ENCODE measurements at regions not wholly inside any gene's neighbourhood (a gene's known extent, or its start where the extent isn't known, plus 50 kb on each side); places are given as distances from the start of the nearest gene placed in this dataset.

DNA sequence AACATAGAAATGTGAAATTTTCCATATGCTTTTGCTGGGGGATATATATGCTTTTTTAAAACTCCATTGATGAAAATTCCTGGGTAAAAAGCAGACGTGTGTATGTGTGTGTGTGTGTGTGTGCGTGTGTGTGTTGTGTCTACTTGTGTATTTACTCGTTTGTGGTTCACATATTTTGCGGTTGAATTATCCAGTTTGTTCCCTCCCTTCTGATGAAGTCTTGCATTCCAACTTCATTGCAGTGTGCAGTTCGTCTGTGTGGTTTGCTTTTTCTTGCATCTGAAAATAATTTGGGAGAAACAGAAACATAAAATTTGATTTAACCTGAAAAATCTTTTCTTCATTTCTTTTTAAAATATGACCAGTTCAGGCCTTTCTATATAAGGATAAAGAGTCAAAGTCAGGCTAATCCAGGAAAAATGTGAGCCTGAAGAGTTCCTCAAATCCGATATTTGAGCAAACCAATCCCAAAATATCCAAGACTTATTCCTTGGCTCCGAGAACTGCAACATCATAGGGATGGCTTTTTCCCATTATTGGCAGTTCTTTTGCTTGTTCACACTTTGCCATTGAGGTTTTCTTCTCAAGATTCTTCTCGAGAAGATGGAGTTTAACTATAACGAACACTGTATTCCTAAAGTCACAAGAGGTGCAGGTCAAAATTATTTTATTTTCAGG lies 202.2 kb upstream of the CCN2 start:
- Histone ChIP-seq H3K9ac (ENCODE audit: control insufficient read depth, extremely low read depth, insufficient read depth, low read length) (no peak overlapping the region), H4K20me1 (ENCODE audit: control insufficient read depth, extremely low read depth, insufficient read depth, low read length) (no peaks in the 10 kb centered on the region), H3K4me1 (ENCODE audit: control insufficient read depth, extremely low read depth, insufficient read depth, low read length) (no peaks in the 10 kb centered on the region), H3K27me3 (ENCODE audit: control insufficient read depth, extremely low read depth, insufficient read depth, low read length) (no peaks in the 10 kb centered on the region), H3K9me3 (ENCODE audit: control insufficient read depth, low read depth, low read length) (no peaks in the 10 kb centered on the region), H3K36me3 (ENCODE audit: control insufficient read depth in 2 of 2, extremely low read depth in 1 of 2, insufficient read depth in 2 of 2, low read length in 2 of 2) (no peaks in the 10 kb centered on the region), H3K27ac (ENCODE audit: control insufficient read depth, insufficient read depth, low read length) (no peak overlapping the region), H3K4me3 (ENCODE audit: control insufficient read depth in 2 of 3, extremely low read depth in 1 of 3, insufficient read depth in 2 of 3, low read depth in 1 of 3, low read length in 3 of 3) (no peak overlapping the region), H2AFZ (ENCODE audit: control insufficient read depth, low read length) (no peak overlapping the region), H3K4me2 (ENCODE audit: control insufficient read depth, extremely low read depth, insufficient read depth, low read depth, low read length) (no peak overlapping the region), H3K79me2 (ENCODE audit: control insufficient read depth, insufficient read depth, low read length) (no peaks in the 10 kb centered on the region), H3K9me1 (ENCODE audit: control insufficient read depth, extremely low read depth, insufficient read depth, low read length) (no peaks in the 10 kb centered on the region)
- dilution Hi-C loops (cut with MboI; ENCODE audit: extremely low pct_ligation_motif_present, low sequenced_read_pairs): no loop called here
- FAIRE-seq (no peak), DNase-seq (ENCODE audit: low read depth, low spot score) (no peak)
- no peak for TF ChIP-seq EZH2 (IDR thresholded peaks at IDR 0.05; ENCODE audit: low read length)
- TF ChIP-seq, protein P1, sequence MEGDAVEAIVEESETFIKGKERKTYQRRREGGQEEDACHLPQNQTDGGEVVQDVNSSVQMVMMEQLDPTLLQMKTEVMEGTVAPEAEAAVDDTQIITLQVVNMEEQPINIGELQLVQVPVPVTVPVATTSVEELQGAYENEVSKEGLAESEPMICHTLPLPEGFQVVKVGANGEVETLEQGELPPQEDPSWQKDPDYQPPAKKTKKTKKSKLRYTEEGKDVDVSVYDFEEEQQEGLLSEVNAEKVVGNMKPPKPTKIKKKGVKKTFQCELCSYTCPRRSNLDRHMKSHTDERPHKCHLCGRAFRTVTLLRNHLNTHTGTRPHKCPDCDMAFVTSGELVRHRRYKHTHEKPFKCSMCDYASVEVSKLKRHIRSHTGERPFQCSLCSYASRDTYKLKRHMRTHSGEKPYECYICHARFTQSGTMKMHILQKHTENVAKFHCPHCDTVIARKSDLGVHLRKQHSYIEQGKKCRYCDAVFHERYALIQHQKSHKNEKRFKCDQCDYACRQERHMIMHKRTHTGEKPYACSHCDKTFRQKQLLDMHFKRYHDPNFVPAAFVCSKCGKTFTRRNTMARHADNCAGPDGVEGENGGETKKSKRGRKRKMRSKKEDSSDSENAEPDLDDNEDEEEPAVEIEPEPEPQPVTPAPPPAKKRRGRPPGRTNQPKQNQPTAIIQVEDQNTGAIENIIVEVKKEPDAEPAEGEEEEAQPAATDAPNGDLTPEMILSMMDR (optimal IDR thresholded peaks at IDR 0.05 in 1 of 3, IDR thresholded peaks at IDR 0.05 in 1 of 3, conservative IDR thresholded peaks at IDR 0.05 in 1 of 3; ENCODE audit: extremely low read depth in 1 of 3, insufficient read depth in 2 of 3, low read length in 3 of 3): no peak

DNA sequence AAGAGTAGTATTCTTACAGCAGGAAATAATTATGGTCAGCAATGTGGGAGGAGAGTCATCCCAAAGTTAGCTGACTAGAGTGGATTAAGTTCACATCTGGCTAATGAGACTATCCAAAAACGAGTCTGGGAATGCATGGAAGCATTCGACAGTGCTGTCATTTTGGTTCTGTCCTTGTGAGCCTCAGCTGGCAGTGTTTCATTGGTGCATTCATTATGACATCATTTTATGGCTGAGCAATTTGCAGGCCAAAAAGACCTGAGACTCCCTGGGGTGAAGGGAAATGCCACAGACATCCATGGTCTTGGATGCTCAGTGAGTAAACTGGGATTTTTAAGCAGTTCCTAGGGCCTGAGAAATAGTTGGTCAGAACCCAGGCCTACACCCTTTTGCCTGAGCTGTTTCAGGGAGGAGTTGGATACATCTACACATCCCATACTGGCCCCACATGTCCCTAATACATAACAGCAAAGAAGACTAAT lies 196.4 kb upstream of the CCN2 start:
- FAIRE-seq (no peak), DNase-seq (ENCODE audit: low read depth, low spot score) (no peak)
- Histone ChIP-seq H2AFZ (ENCODE audit: control insufficient read depth, low read length) (no peak overlapping the region), H3K79me2 (ENCODE audit: control insufficient read depth, insufficient read depth, low read length) (no peaks in the 10 kb centered on the region), H3K36me3 (ENCODE audit: control insufficient read depth in 2 of 2, extremely low read depth in 1 of 2, insufficient read depth in 2 of 2, low read length in 2 of 2) (no peaks in the 10 kb centered on the region), H3K4me3 (ENCODE audit: control insufficient read depth in 2 of 3, extremely low read depth in 1 of 3, insufficient read depth in 2 of 3, low read depth in 1 of 3, low read length in 3 of 3) (no peak overlapping the region), H3K4me1 (ENCODE audit: control insufficient read depth, extremely low read depth, insufficient read depth, low read length) (no peaks in the 10 kb centered on the region), H3K27ac (ENCODE audit: control insufficient read depth, insufficient read depth, low read length) (no peak overlapping the region), H3K9ac (ENCODE audit: control insufficient read depth, extremely low read depth, insufficient read depth, low read length) (no peak overlapping the region), H4K20me1 (ENCODE audit: control insufficient read depth, extremely low read depth, insufficient read depth, low read length) (no peaks in the 10 kb centered on the region), H3K9me1 (ENCODE audit: control insufficient read depth, extremely low read depth, insufficient read depth, low read length) (no peaks in the 10 kb centered on the region), H3K4me2 (ENCODE audit: control insufficient read depth, extremely low read depth, insufficient read depth, low read depth, low read length) (no peak overlapping the region), H3K9me3 (ENCODE audit: control insufficient read depth, low read depth, low read length) (no peaks in the 10 kb centered on the region), H3K27me3 (ENCODE audit: control insufficient read depth, extremely low read depth, insufficient read depth, low read length) (no peaks in the 10 kb centered on the region)
- dilution Hi-C loops (cut with MboI; ENCODE audit: extremely low pct_ligation_motif_present, low sequenced_read_pairs): no loop called here
- no peak for TF ChIP-seq EZH2 (IDR thresholded peaks at IDR 0.05; ENCODE audit: low read length)
- TF ChIP-seq, protein P1 (optimal IDR thresholded peaks at IDR 0.05 in 1 of 3, IDR thresholded peaks at IDR 0.05 in 1 of 3, conservative IDR thresholded peaks at IDR 0.05 in 1 of 3; ENCODE audit: extremely low read depth in 1 of 3, insufficient read depth in 2 of 3, low read length in 3 of 3): no peak

Data from keratinocyte (primary cell).